GM13976 (cell line): ENCODE measurements at regions not wholly inside any gene's neighbourhood (a gene's known extent, or its start where the extent isn't known, plus 50 kb on each side); places are given as distances from the start of the nearest gene placed in this dataset.

ENCODE experiments used
- DNase-seq: peaks from one replicate; pipeline ENCODE4 v3.0.0; 2012; ENCODE audit warnings: low spot score
- in situ Hi-C: fragments of 300-500 bp; cut with MboI; formaldehyde crosslinking; loops from one replicate; pipeline ENCODE4 v1.12.0; 2022; ENCODE audit warnings: low sequenced_read_pairs, mixed read lengths, inconsistent platforms; ENCODE audit not compliant: unreplicated experiment
- TF ChIP-seq, protein P1 (sequence below): IDR thresholded peaks from 2 replicates; pipeline ENCODE4 v1.5.1; 2012; ENCODE audit warnings: borderline replicate concordance, mild to moderate bottlenecking; ENCODE audit not compliant: insufficient read depth; ENCODE audit errors: extremely low read depth, missing control alignments, control extremely low read depth

DNA sequence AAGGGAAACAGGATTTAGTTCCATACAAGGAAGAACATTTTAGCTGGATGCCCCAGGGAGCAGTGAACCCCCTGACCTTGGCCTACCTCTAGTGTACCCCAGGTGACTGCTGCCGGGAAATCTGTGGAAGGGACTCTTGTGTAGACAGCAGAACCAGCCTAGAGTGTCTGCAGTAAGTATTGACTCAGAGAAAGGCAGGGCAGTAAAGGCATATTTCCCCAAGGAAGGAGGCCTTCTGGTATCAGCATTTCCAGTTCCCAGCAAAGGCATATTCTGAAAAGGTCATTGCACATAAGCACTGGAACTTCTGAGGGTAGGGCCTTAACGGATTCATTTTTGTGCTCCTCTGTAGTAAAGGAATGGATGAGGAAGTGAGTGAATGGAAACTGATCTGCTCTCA is 246.2 kb downstream of the FAM43A start:
- DNase-seq: no peak
- TF ChIP-seq, protein P1, sequence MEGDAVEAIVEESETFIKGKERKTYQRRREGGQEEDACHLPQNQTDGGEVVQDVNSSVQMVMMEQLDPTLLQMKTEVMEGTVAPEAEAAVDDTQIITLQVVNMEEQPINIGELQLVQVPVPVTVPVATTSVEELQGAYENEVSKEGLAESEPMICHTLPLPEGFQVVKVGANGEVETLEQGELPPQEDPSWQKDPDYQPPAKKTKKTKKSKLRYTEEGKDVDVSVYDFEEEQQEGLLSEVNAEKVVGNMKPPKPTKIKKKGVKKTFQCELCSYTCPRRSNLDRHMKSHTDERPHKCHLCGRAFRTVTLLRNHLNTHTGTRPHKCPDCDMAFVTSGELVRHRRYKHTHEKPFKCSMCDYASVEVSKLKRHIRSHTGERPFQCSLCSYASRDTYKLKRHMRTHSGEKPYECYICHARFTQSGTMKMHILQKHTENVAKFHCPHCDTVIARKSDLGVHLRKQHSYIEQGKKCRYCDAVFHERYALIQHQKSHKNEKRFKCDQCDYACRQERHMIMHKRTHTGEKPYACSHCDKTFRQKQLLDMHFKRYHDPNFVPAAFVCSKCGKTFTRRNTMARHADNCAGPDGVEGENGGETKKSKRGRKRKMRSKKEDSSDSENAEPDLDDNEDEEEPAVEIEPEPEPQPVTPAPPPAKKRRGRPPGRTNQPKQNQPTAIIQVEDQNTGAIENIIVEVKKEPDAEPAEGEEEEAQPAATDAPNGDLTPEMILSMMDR: no peak
- in situ Hi-C loops: no loop called here

DNA sequence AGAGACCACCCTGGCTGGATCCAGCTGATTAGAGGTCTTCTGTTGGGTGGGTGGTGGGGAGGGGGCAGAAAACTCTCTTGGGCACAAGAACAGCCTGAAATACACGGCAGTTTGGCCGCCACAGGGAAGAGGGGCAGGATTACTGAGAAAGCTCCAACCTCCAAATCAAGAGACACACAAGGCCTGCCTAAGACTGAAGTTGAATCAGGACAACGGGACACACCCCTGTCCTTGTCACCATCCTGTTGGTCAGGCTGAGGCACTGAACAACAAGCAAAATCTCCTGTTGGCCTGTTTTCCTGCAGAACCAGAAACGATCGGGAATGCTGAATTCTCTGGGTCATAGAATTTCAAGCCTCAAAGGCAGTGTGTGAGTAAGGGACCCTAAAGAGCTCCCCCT is 247.8 kb downstream of the FAM43A start:
- in situ Hi-C loops: no loop called here
- TF ChIP-seq, protein P1: no peak
- DNase-seq: no peak

DNA sequence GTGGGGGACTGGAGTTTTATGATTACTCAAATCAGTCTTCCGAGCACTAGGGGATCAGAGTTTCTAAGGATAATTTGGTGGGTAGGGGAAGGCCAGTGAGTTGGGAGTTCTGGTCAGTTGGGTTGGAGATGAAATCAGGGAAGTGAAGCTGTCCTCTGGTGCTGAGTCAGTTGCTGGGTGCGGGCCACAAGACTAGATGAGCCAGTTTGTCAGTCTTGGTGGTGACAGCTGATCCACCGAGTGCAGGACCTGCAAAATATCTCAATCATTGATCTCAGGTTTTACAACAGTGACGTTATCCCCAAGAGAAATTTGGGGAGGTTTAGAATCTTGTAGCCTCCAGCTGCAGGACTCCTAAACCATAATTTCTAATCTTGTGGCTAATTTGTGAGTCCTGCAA is 249.4 kb downstream of the FAM43A start:
- DNase-seq: no peak
- in situ Hi-C loops: no loop called here
- TF ChIP-seq, protein P1: no peak

DNA sequence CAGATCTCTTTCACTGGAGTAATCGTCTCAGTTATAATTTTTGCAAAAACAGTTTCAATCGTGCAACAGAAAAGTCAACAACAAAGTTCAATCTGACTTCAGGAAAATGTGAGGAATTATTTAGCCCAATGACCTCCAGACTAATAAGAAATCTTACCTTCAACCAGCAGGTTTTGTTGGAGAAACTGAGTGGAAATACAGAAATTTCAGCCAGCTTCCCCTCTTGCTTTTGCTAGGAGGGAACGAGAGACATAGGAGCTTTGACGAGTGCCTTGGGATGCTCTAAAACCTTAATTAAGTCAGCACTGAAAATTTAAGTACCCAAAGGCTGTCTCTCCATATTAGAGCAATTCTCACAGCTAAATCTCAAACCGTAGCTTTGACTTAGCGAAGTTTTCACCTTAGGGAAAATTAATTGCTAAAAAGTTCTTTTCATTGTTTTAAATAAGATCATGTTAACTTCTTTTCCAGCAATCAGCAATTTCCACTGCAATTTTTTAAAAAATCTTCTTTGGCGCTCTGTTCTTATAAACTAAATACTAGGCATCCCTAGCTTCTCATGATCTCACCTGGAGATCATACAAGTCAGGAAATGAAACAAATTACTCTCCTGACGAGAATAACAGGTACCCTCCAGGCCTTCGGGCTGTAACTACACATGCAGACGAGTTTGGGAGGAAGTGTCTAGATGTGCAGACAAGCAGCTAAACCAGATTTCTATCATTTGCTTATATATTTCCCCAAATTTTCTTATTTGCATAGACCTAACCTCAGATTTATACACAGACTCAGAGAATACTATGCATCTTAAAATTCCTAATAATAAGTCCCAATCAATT is 250.2 kb downstream of the FAM43A start:
- TF ChIP-seq, protein P1: no peak
- in situ Hi-C loops: no loop called here
- no peak for DNase-seq

DNA sequence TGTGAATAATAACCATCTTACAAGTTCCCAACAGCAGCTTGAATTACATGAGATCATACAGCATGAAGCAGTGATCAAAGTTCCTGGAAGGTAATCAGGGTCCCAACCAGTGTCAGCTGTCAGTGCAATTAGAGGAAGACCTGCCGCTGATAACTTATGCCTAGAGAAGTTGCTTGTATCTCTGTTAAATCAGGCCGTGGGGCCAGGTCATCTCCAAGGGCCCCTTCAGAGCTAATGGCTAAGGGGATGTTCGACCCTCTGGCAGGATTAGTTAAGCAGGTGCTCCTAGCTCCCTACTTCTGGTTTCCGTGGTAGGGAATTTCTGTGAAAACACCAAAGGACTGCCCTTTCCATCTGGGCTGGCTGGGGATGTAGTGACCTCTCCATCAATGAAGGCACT is 251.0 kb downstream of the FAM43A start:
- in situ Hi-C loops: no loop called here

DNA sequence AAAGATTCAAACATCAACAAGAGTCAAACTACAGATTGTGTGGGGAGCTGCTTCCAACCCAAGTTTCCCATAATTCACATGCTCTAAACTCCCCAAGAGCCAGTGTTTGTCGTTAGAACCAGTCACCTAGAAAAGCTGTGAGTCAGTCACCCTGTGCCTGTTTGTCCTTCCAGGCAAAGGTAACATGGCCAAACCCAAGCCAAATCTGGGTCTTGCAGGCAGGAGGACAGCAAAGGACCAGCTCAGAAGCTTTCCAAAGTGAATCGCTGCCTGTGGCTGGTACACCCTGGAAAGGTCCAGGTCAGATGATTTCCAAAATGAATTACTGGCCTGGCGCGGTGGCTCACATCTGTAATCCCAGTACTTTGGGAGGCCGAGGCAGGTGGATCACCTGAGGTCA is 251.5 kb downstream of the FAM43A start:
- TF ChIP-seq, protein P1: no peak
- in situ Hi-C loops: no loop called here
- no peak for DNase-seq

More for the DNA sequence above, 251.0 kb downstream of the FAM43A start:
- TF ChIP-seq, protein P1: no peak
- no peak for DNase-seq
